ENCODE measurements at regions not wholly inside any gene's neighbourhood (a gene's known extent, or its start where the extent isn't known, plus 50 kb on each side); places are given as distances from the start of the nearest gene placed in this dataset.

DNA sequence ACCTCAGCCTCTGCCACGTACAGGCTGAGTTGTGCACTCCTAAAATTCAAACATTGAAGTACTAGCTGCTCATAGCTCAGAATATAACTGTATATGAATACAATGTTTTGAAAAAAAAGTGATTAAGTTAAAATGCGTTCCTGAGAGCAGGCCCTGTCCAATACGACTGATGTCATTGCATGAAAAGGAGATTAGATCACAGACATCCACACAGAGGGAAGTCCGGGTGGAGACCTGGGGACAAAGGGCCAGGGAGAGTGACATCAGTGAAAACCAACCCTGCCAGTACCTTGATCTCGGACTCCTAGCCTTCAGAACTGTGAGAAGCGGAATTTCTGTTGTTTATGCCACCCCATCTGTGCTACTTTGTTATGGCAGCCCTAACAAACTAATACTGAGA lies 311.4 kb upstream of the NR2F2 start:
- Histone ChIP-seq H3K27ac (ENCODE audit: low read depth, low read length, poor library complexity, severe bottlenecking) (no peak overlapping the region), H3K9me3 (ENCODE audit: low read depth, low read length, poor library complexity, severe bottlenecking) (no peaks in the 10 kb centered on the region), H3K4me3 (ENCODE audit: low read depth, low read length, poor library complexity, severe bottlenecking) (no peak overlapping the region), H3K27me3 (replicated peaks; ENCODE audit: insufficient read depth, low read depth, low read length, poor library complexity) (no peaks in the 10 kb centered on the region), H3K36me3 (ENCODE audit: insufficient read depth, low read length, poor library complexity, severe bottlenecking) (no peaks in the 10 kb centered on the region), H3K4me1 (ENCODE audit: insufficient read depth, low read length, poor library complexity, severe bottlenecking) (no peaks in the 10 kb centered on the region)
- no peak for DNase-seq (ENCODE audit: low spot score)
- no TSS peak for BruUV-seq (replicated peaks)
- POLR2A ChIA-PET (ENCODE audit: low non-redundant PET) = no interaction called here
- intact Hi-C loops (cut with micrococcal nuclease; ENCODE audit: unreplicated experiment) = no loop called here
- CTCF ChIA-PET = no interaction called here
- TF ChIP-seq EZH2 (IDR thresholded peaks at IDR 0.05; ENCODE audit: borderline replicate concordance, low read depth, low read length, poor library complexity, severe bottlenecking) = no peak
- TF ChIP-seq, protein P1, sequence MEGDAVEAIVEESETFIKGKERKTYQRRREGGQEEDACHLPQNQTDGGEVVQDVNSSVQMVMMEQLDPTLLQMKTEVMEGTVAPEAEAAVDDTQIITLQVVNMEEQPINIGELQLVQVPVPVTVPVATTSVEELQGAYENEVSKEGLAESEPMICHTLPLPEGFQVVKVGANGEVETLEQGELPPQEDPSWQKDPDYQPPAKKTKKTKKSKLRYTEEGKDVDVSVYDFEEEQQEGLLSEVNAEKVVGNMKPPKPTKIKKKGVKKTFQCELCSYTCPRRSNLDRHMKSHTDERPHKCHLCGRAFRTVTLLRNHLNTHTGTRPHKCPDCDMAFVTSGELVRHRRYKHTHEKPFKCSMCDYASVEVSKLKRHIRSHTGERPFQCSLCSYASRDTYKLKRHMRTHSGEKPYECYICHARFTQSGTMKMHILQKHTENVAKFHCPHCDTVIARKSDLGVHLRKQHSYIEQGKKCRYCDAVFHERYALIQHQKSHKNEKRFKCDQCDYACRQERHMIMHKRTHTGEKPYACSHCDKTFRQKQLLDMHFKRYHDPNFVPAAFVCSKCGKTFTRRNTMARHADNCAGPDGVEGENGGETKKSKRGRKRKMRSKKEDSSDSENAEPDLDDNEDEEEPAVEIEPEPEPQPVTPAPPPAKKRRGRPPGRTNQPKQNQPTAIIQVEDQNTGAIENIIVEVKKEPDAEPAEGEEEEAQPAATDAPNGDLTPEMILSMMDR (conservative IDR thresholded peaks at IDR 0.05; ENCODE audit: low read depth, low read length) = no peak

DNA sequence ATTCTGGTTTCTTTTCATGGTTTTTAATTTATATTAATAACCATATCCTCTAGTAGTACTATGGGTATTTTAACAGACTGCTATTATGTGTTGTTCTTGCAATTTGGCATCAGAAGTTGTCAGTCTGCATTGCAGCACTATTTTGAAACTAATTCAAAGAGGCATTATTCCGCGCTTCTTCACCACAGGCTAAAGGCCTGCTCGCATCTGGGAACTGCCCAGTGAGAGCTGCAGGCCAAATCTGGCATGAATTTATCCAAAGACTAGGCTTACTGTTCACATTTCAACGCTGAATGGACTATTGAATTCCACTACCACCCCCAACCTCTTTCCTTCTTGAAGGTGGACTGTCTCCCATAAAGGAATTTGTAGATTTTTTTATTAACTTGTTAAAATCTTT lies 310.4 kb upstream of the NR2F2 start:
- no TSS peak for BruUV-seq (replicated peaks)
- CTCF ChIA-PET = no interaction called here
- H3K4me3 ChIP-seq (ENCODE audit: low read depth, low read length, poor library complexity, severe bottlenecking) = no peak overlapping the region
- no peaks in the 10 kb centered on the region for H3K9me3 ChIP-seq (ENCODE audit: low read depth, low read length, poor library complexity, severe bottlenecking)
- H3K36me3 ChIP-seq (ENCODE audit: insufficient read depth, low read length, poor library complexity, severe bottlenecking) = no peaks in the 10 kb centered on the region
- H3K4me1 ChIP-seq (ENCODE audit: insufficient read depth, low read length, poor library complexity, severe bottlenecking) = no peaks in the 10 kb centered on the region
- no peaks in the 10 kb centered on the region for H3K27me3 ChIP-seq (replicated peaks; ENCODE audit: insufficient read depth, low read depth, low read length, poor library complexity)
- H3K27ac ChIP-seq (ENCODE audit: low read depth, low read length, poor library complexity, severe bottlenecking) = no peak overlapping the region
- DNase-seq (ENCODE audit: low spot score) = no peak
- intact Hi-C loops (cut with micrococcal nuclease; ENCODE audit: unreplicated experiment) = no loop called here
- TF ChIP-seq, protein P1 (conservative IDR thresholded peaks at IDR 0.05; ENCODE audit: low read depth, low read length) = no peak
- TF ChIP-seq EZH2 (IDR thresholded peaks at IDR 0.05; ENCODE audit: borderline replicate concordance, low read depth, low read length, poor library complexity, severe bottlenecking) = no peak
- POLR2A ChIA-PET (ENCODE audit: low non-redundant PET) = no interaction called here

DNA sequence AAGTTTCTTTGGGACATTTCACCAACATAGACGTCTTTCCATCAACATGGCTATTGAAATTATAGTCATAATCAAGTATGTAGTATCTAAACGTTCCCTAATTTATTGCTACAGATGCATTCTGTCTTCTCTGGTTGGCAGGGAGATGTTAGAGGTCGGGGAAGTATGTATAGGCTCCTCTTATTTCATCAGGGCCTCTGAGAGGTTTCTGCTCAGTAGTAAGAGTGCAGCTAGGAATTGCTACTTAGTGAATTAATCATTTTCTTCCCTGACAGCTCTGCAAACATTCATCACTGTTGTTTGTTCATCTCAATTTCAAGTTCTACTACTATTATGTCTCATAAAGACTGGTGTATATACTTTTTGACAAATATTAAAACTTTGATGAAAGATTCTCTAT lies 309.7 kb upstream of the NR2F2 start:
- POLR2A ChIA-PET (ENCODE audit: low non-redundant PET) = no interaction called here
- no peak for DNase-seq (ENCODE audit: low spot score)
- TF ChIP-seq, protein P1 (conservative IDR thresholded peaks at IDR 0.05; ENCODE audit: low read depth, low read length) = no peak
- TF ChIP-seq EZH2 (IDR thresholded peaks at IDR 0.05; ENCODE audit: borderline replicate concordance, low read depth, low read length, poor library complexity, severe bottlenecking) = no peak
- no peaks in the 10 kb centered on the region for H3K9me3 ChIP-seq (ENCODE audit: low read depth, low read length, poor library complexity, severe bottlenecking)
- H3K36me3 ChIP-seq (ENCODE audit: insufficient read depth, low read length, poor library complexity, severe bottlenecking) = no peaks in the 10 kb centered on the region
- CTCF ChIA-PET = no interaction called here
- intact Hi-C loops (cut with micrococcal nuclease; ENCODE audit: unreplicated experiment) = no loop called here
- H3K4me3 ChIP-seq (ENCODE audit: low read depth, low read length, poor library complexity, severe bottlenecking) = no peak overlapping the region
- H3K4me1 ChIP-seq (ENCODE audit: insufficient read depth, low read length, poor library complexity, severe bottlenecking) = no peaks in the 10 kb centered on the region
- H3K27me3 ChIP-seq (replicated peaks; ENCODE audit: insufficient read depth, low read depth, low read length, poor library complexity) = no peaks in the 10 kb centered on the region
- BruUV-seq (replicated peaks) = no TSS peak
- H3K27ac ChIP-seq (ENCODE audit: low read depth, low read length, poor library complexity, severe bottlenecking) = no peak overlapping the region
